ENCODE measurements at regions not wholly inside any gene's neighbourhood (a gene's known extent, or its start where the extent isn't known, plus 50 kb on each side); places are given as distances from the start of the nearest gene placed in this dataset.

DNA sequence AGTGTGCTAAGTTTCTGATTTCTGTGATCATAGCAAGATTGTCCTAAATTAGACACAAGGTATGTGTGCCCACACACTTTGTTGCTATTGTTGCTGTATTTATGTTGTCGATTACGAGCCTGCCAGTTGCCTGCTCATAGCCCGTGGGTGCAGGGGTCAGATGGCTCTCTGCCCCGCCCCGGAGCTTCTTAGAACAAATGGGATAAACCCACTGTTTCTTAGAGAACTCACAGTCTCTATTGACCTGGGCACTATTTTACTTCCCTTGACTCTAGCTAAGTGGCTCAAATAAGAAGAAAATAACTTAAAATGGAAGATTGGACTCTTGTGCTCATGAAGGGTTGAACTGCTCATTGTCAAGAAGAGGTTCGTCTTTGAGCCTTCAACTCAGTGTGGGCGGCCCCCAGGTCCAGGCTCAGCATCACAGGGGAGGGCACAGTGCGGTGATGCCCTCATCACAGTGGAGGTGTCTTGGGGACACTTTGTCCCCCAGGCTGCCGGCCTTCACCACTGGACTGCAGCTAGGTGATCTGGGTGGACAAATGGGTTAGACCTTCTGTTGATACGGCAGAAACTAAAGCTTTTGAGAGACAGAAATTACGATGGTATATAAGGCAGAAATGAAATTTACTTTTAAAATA is 155.5 kb downstream of the TENT4A start:
- DNase-seq (ENCODE audit: low spot score), result no peak

- DNase-seq (ENCODE audit: low spot score), result no peak
Observed at GRCh38 chr5:6869677-6870076, 156.4 kb downstream of the TENT4A start.

DNA sequence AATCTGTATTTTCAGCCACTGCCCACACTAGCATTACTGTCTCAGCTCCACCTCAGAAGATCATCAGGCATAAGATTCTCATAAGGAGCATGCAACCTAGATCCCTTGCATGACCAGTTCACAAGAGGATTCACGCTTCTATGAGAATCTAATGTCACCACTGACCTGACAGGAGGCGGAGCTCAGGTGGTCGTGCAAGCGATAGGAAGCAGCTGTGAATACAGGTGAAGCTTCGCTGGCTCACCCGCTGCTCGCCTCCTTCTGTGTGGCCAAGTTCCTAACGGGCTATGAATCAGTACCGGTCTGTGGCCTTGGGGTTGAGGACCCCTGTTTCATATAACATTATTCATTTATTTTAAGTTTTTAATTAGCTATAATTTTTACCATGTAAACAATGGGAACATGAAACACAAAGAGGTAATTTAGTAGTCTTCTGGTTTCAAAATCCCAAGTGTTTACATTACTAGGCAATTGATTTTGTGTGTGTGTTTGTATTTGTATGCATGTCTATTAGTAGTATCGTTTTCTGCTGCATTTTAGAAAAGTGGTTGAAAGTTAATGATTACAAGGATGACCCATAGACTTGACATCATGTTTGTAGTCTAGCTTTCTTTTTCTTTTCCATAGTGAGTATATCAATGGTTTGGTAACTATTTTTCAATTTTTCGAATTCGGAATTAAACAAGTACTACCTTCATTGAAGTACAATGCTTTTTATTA is 159.4 kb downstream of the TENT4A start:
- DNase-seq (ENCODE audit: low spot score), result no peak

DNA sequence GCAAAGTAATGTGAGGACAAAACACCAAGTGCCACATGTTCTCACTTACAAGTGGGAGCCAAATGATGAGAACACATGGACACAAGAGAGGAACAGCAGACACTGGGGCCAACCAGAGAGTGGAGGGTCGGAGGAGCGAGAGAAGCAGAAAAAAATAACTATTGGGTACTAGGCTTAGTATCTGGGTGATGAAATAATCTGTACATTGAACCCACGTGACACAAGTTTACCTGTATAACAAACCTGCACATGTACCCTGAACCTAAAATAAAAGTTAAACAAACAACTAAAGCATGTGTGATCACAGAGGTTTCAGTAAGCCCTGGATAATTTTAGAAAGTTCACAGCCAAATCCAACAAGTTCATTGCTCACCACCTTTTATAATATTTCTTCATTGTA is 160.1 kb downstream of the TENT4A start:
- DNase-seq (ENCODE audit: low spot score), result no peak

DNA sequence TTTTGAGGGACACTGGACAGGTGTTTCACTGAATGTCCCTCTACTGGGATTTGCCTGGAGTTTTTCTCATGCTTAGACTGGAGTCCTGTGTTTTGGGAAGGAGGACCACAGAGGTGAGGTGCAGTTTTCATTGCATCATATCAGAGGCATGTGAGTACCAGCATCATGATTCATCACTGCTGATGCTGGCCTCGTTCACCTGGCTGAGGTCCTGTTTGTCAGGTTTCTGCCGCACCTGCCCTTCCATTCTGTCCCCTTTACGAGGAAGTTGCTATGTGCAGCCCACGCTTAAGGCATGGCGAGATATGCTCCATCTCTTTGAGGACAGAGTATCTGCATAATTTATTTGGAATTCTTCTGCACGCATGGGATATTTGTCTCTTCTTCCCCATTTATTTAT is 162.1 kb downstream of the TENT4A start:
- no peak for DNase-seq (ENCODE audit: low spot score)

- DNase-seq (ENCODE audit: low spot score), result no peak
Observed at GRCh38 chr5:6877986-6878828, 165.0 kb downstream of the TENT4A start.

GRCh38 chr5:6885581-6885980 is 172.3 kb downstream of the TENT4A start:
- DNase-seq (ENCODE audit: low spot score), result no peak

- no peak for DNase-seq (ENCODE audit: low spot score)
Observed at GRCh38 chr5:6886866-6887265, 173.6 kb downstream of the TENT4A start.

- DNase-seq (ENCODE audit: low spot score), result no peak
Observed at GRCh38 chr5:6889030-6889429, 175.8 kb downstream of the TENT4A start.

- peak; percentile 44 for DNase-seq (ENCODE audit: low spot score)
Observed at GRCh38 chr5:6899221-6899620, 186.0 kb downstream of the TENT4A start.

- no peak for DNase-seq (ENCODE audit: low spot score)
Observed at GRCh38 chr5:6900247-6901227, 187.3 kb downstream of the TENT4A start.

GRCh38 chr5:6902094-6902493 is 188.9 kb downstream of the TENT4A start:
- DNase-seq (ENCODE audit: low spot score), result no peak

- DNase-seq (ENCODE audit: low spot score), result no peak
Observed at GRCh38 chr5:6902597-6902996, 189.4 kb downstream of the TENT4A start.

- no peak for DNase-seq (ENCODE audit: low spot score)
Observed at GRCh38 chr5:6903934-6904333, 190.7 kb downstream of the TENT4A start.

DNA sequence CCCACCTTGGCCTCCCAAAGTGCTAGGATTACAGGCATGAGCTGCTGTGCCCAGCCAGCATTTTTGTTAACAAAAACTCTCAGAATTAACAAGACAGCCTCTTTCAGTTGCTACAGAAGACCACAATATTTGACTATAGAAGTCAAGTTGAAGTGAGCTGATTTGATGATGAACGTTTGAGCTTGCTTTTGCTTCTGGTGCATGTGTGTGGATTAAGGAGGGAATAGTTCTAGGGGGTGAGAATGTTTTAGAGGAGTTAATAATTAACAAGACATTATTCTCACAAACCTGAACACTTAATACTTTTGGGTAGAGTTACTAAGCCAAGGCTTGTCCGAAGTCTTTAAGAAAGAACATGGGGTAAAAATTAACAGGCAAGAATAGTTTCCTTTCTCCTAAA is 191.6 kb downstream of the TENT4A start:
- DNase-seq (ENCODE audit: low spot score), result no peak

GRCh38 chr5:6905423-6905822 is 192.2 kb downstream of the TENT4A start:
- no peak for DNase-seq (ENCODE audit: low spot score)

DNA sequence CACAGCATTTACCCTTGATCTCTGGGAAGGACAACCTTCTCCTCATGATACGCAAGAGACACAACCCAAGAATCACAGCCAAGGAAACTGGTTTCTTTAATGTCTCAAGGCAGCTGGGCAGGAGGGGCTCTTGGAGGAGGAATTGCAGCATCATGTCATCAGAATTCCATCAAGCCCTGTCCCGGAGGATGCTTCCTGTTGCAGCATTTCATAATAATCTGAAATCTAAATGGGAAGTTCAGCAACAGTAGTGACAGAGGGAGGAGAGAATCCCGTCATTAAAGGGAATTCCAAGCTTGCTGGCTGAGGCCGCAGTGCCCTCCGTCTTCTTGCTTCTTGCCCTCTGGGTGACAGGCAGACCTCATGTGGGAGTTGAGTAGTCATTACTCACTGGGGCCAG is 192.7 kb downstream of the TENT4A start:
- DNase-seq (ENCODE audit: low spot score), result peak; percentile 13

- DNase-seq (ENCODE audit: low spot score), result no peak
Observed at GRCh38 chr5:6907320-6907918, 194.2 kb downstream of the TENT4A start.

DNA sequence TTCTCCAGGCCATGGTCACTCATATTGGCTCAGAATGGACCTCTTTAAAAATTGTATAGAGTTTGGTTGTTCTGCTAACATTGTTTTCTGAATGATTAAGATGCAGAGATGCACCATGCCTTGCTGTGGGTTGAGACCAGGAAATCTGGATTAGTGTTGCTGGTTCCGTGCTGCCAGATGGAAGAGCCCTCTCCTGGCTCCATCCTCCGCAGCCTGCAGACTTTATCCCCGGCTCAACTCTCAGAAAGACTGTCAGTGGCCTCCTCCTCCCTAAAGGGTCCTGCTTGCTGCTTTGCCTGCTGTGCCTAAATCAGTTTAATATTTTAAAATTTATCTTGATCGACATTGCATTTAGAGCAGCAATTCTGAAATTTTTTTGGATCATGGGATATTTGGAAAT is 196.7 kb downstream of the TENT4A start:
- no peak for DNase-seq (ENCODE audit: low spot score)

GRCh38 chr5:6910950-6911349 is 197.7 kb downstream of the TENT4A start:
- DNase-seq (ENCODE audit: low spot score), result peak; percentile 54

DNA sequence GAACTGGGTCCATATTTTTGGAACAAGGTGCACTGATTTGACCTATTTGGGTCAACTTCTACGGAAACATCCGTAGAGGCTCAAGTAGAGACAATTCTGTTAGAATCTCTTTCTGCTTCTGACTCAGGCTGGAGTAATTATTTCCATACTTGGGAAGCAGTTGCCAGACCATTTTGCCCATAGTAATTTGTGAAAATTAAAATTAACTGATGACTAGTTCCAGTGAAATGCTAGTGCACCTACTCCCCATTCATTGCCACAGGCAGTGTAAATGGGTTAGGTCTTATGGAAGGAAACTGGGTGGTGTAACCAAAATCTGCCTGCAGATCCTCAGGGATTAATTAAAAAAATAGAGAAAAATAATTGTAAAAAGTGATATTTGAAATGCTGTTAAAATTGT is 201.1 kb downstream of the TENT4A start:
- DNase-seq (ENCODE audit: low spot score), result peak; percentile 26

All from AG08395 (cell line).